HG03135 (cell line): ENCODE measurements at regions not wholly inside any gene's neighbourhood (a gene's known extent, or its start where the extent isn't known, plus 50 kb on each side); places are given as distances from the start of the nearest gene placed in this dataset.
"Not testable (repeated sequence)": the region's sequence is repeated elsewhere in the genome, so short reads cannot be mapped to it uniquely, and the experiment has no call there.

ENCODE experiments used
- ATAC-seq: cut with Tn5 transposase; IDR thresholded peaks from one replicate; pipeline ENCODE4 v1.9.1; 2021; ENCODE audit warnings: mild to moderate bottlenecking, moderate library complexity; ENCODE audit not compliant: unreplicated experiment

- ATAC-seq: no peak
These were observed 285.7 kb upstream of the POU5F2 start for GRCh38 chr5:94027145-94027544.

GRCh38 chr5:94025788-94026473, 284.5 kb upstream of the POU5F2 start:
- no peak for ATAC-seq

GRCh38 chr5:94024620-94025019, 283.2 kb upstream of the POU5F2 start:
- no peak for ATAC-seq

- ATAC-seq: no peak
These were observed 282.7 kb upstream of the POU5F2 start for GRCh38 chr5:94024101-94024500.

- no peak for ATAC-seq
These were observed 279.8 kb upstream of the POU5F2 start for GRCh38 chr5:94021246-94021645.

- ATAC-seq: no peak
These were observed 276.2 kb upstream of the POU5F2 start for GRCh38 chr5:94017579-94017978.

GRCh38 chr5:94010814-94011213, 269.4 kb upstream of the POU5F2 start:
- ATAC-seq: no peak

GRCh38 chr5:94009161-94009560, 267.8 kb upstream of the POU5F2 start:
- ATAC-seq: no peak

- no peak for ATAC-seq
These were observed 257.6 kb upstream of the POU5F2 start for GRCh38 chr5:93998951-93999455.

- no peak for ATAC-seq
These were observed 256.2 kb upstream of the POU5F2 start for GRCh38 chr5:93997562-93997961.

GRCh38 chr5:93995126-93995621, 253.8 kb upstream of the POU5F2 start:
- ATAC-seq: peak; percentile 74

GRCh38 chr5:93993161-93993560, 251.8 kb upstream of the POU5F2 start:
- ATAC-seq: no peak

GRCh38 chr5:93990504-93991070, 249.2 kb upstream of the POU5F2 start:
- no peak for ATAC-seq

- ATAC-seq: not testable (repeated sequence)
These were observed 244.7 kb upstream of the POU5F2 start for GRCh38 chr5:93985940-93986570.

- ATAC-seq: no peak
These were observed 236.8 kb upstream of the POU5F2 start for GRCh38 chr5:93978222-93978621.

- ATAC-seq: no peak
These were observed 226.5 kb upstream of the POU5F2 start for GRCh38 chr5:93967923-93968322.

GRCh38 chr5:93964421-93964820, 223.0 kb upstream of the POU5F2 start:
- ATAC-seq: no peak

GRCh38 chr5:93960042-93960441, 218.6 kb upstream of the POU5F2 start:
- ATAC-seq: no peak

GRCh38 chr5:93956006-93956405, 214.6 kb upstream of the POU5F2 start:
- no peak for ATAC-seq

GRCh38 chr5:93954421-93955069, 213.1 kb upstream of the POU5F2 start:
- ATAC-seq: no peak

GRCh38 chr5:93953442-93953841, 212.0 kb upstream of the POU5F2 start:
- ATAC-seq: no peak
